OCI-LY7 (cell line): ENCODE measurements at regions not wholly inside any gene's neighbourhood (a gene's known extent, or its start where the extent isn't known, plus 50 kb on each side); places are given as distances from the start of the nearest gene placed in this dataset.

ENCODE experiments used
- BruUV-seq: library from RNA; stranded (reverse); fragments of 400-500 nt; replicated peaks from 2 replicates; lab custom pipeline; 2021; lab: Mats Ljungman, UMichigan
- CTCF ChIA-PET: fragments of 300-600 bp; sonication (Branson Sonifier 250); formaldehyde crosslinking; loops from one replicate; lab custom pipeline; 2022; ENCODE audit warnings: antibody characterized with exemption; ENCODE audit not compliant: unreplicated experiment; lab: Charles Lee
- POLR2A ChIA-PET: fragments of 300-600 bp; sonication (Branson Sonifier 250); formaldehyde crosslinking; loops from one replicate; lab custom pipeline; 2022; ENCODE audit warnings: antibody characterized with exemption; lab: Charles Lee
- DNase-seq: peaks from one replicate; pipeline ENCODE4 v3.0.0-alpha.2; 2015; ENCODE audit warnings: low spot score
- H2AFZ ChIP-seq: fragments of 200-600 bp; sonication (generic), shearing (Covaris generic); 2 replicates; pipeline ENCODE4 v1.6.1; 2014; ENCODE audit warnings: mild to moderate bottlenecking, antibody characterized with exemption, low read length, moderate library complexity
- H3K27ac ChIP-seq: fragments of 200-600 bp; sonication (generic); 2 replicates; pipeline ENCODE4 v1.5.1; 2014; ENCODE audit warnings: mixed run types, low read depth, mild to moderate bottlenecking, moderate library complexity, low read length, inconsistent platforms; ENCODE audit not compliant: poor library complexity, severe bottlenecking
- H3K36me3 ChIP-seq: fragments of 200-600 bp; sonication (generic); 2 replicates; pipeline ENCODE4 v1.6.1; 2014; ENCODE audit warnings: mild to moderate bottlenecking, antibody characterized with exemption, low read length, moderate library complexity, mixed read lengths; ENCODE audit not compliant: insufficient read depth
- H3K4me1 ChIP-seq: fragments of 200-600 bp; sonication (generic); 2 replicates; pipeline ENCODE4 v1.5.1; 2014; ENCODE audit warnings: mild to moderate bottlenecking, low read length; ENCODE audit not compliant: insufficient read depth, poor library complexity, severe bottlenecking
- H3K4me2 ChIP-seq: fragments of 200-600 bp; sonication (generic); 2 replicates; pipeline ENCODE4 v1.6.1; 2014; ENCODE audit warnings: mild to moderate bottlenecking, low read length
- H3K4me3 ChIP-seq: fragments of 200-600 bp; sonication (generic); 2 replicates; pipeline ENCODE4 v1.5.1; 2014; ENCODE audit warnings: mild to moderate bottlenecking, low read depth, low read length; ENCODE audit not compliant: poor library complexity, severe bottlenecking
- H3K79me2 ChIP-seq: fragments of 200-600 bp; sonication (generic); 2 replicates; pipeline ENCODE4 v1.6.1; 2016; ENCODE audit warnings: low read depth, mild to moderate bottlenecking, low read length, moderate library complexity, mixed read lengths; ENCODE audit not compliant: insufficient read depth
- H3K9me2 ChIP-seq: fragments of 200-600 bp; sonication (generic); 2 replicates; pipeline ENCODE4 v1.6.1; 2016; ENCODE audit warnings: mild to moderate bottlenecking, low read length, mixed read lengths; ENCODE audit not compliant: insufficient read depth
- H3K9me3 ChIP-seq: fragments of 200-600 bp; sonication (generic); 2 replicates; pipeline ENCODE4 v1.6.1; 2014; ENCODE audit warnings: mild to moderate bottlenecking, mixed run types, low read length, mixed read lengths
- H4K20me1 ChIP-seq: fragments of 200-600 bp; sonication (generic); 2 replicates; pipeline ENCODE4 v1.6.1; 2014; ENCODE audit warnings: mild to moderate bottlenecking, antibody characterized with exemption, low read length, moderate library complexity, mixed read lengths; ENCODE audit not compliant: insufficient read depth
- EZH2phosphoT487 ChIP-seq: fragments of 200-600 bp; sonication (generic); IDR thresholded peaks from 2 replicates; pipeline ENCODE4 v1.6.1; 2018; ENCODE audit warnings: low read depth, borderline replicate concordance, mild to moderate bottlenecking, mixed run types, antibody characterized with exemption, low read length, moderate library complexity, mixed read lengths
- intact Hi-C: fragments of 100-400 bp; cut with micrococcal nuclease; formaldehyde crosslinking; loops from one replicate; pipeline ENCODE4 v1.10.0; 2022; ENCODE audit not compliant: unreplicated experiment
- TF ChIP-seq, protein P1 (sequence below): fragments of 200-600 bp; sonication (generic); conservative IDR thresholded peaks from 2 replicates; pipeline ENCODE4 v1.5.1; 2014; ENCODE audit warnings: mild to moderate bottlenecking, antibody characterized with exemption, low read length, moderate library complexity, mixed read lengths

DNA sequence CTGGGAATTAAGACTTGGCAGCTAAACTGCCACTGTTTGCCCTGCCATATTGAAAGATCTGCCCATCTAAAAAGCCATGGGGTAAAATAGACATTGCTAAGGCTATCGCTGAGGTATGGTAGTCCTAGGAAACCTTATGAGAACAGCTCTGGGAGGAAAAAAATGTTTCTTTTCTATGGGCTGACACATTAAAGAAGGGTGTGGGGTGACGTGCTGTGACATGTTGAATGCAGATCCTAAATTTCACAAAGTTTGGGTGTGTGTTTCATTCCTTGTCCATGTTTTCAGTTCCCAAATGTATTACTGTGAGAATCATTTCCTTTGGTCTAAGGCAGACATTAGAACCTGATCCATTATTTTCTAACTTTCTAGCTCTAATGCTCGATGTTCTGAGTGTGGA lies 766.4 kb downstream of the BCL11A start:
- Histone ChIP-seq H3K79me2 (no peaks in the 10 kb centered on the region), H3K27ac (no peak overlapping the region), H3K4me1 (no peaks in the 10 kb centered on the region), H3K9me2 (no peaks in the 10 kb centered on the region), H3K36me3 (no peaks in the 10 kb centered on the region), H2AFZ (no peak overlapping the region), H4K20me1 (no peaks in the 10 kb centered on the region), H3K4me3 (no peak overlapping the region), H3K9me3 (no peaks in the 10 kb centered on the region), H3K4me2 (no peak overlapping the region)
- POLR2A ChIA-PET: no interaction called here
- no TSS peak for BruUV-seq
- TF ChIP-seq EZH2phosphoT487: no peak
- TF ChIP-seq, protein P1, sequence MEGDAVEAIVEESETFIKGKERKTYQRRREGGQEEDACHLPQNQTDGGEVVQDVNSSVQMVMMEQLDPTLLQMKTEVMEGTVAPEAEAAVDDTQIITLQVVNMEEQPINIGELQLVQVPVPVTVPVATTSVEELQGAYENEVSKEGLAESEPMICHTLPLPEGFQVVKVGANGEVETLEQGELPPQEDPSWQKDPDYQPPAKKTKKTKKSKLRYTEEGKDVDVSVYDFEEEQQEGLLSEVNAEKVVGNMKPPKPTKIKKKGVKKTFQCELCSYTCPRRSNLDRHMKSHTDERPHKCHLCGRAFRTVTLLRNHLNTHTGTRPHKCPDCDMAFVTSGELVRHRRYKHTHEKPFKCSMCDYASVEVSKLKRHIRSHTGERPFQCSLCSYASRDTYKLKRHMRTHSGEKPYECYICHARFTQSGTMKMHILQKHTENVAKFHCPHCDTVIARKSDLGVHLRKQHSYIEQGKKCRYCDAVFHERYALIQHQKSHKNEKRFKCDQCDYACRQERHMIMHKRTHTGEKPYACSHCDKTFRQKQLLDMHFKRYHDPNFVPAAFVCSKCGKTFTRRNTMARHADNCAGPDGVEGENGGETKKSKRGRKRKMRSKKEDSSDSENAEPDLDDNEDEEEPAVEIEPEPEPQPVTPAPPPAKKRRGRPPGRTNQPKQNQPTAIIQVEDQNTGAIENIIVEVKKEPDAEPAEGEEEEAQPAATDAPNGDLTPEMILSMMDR: no peak
- intact Hi-C loops: no loop called here
- no peak for DNase-seq
- CTCF ChIA-PET: no interaction called here

DNA sequence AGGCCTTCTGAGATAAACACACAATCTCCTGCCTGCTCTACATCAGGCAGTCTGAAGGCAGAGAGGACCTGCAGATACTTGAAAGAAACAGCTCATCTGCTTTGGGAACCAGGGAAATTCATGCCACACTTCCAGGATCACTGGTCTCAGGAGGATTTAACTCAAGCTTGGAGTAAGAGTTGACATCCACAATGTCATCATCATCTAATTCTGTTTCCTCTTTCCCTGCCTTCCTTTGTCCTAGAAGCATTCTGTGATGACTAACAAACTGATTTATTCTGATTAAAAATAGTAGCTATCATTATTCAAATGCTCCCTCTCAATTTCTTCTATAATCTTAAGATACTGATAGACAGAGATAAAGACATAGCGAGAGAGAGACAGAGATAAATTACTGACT lies 766.8 kb downstream of the BCL11A start:
- H3K4me2 ChIP-seq: no peak overlapping the region
- no peak overlapping the region for H3K4me3 ChIP-seq
- POLR2A ChIA-PET: no interaction called here
- no peaks in the 10 kb centered on the region for H3K36me3 ChIP-seq
- no peaks in the 10 kb centered on the region for H3K79me2 ChIP-seq
- H3K9me3 ChIP-seq: no peaks in the 10 kb centered on the region
- DNase-seq: no peak
- H4K20me1 ChIP-seq: no peaks in the 10 kb centered on the region
- H3K27ac ChIP-seq: no peak overlapping the region
- H3K9me2 ChIP-seq: no peaks in the 10 kb centered on the region
- no peaks in the 10 kb centered on the region for H3K4me1 ChIP-seq
- no peak overlapping the region for H2AFZ ChIP-seq
- CTCF ChIA-PET: no interaction called here
- no TSS peak for BruUV-seq
- intact Hi-C loops: no loop called here
- TF ChIP-seq EZH2phosphoT487: no peak
- TF ChIP-seq, protein P1: no peak

DNA sequence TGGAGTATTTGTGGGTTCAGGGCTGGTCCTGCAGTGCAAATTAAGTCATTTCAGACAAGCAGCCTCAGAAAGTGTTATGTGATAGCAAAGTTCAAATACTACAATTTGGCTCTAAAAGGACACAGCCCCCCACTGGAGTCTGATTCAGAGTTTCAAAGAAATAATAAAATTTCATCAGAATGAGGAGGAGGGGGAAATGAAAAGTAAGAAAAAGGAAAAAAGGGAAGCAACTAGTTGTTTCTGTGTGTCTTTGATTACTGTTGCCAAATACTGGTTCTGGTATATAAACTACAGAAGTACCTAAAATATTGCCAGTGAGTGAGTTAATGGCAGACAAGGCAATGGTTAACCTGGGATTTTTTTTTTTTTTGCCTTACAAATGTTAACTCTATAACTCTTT lies 773.9 kb downstream of the BCL11A start:
- Histone ChIP-seq H3K4me1 (no peaks in the 10 kb centered on the region), H3K4me2 (no peak overlapping the region), H3K27ac (no peak overlapping the region), H3K4me3 (no peak overlapping the region), H3K9me3 (no peaks in the 10 kb centered on the region), H3K9me2 (no peaks in the 10 kb centered on the region), H4K20me1 (no peaks in the 10 kb centered on the region), H3K36me3 (no peaks in the 10 kb centered on the region), H2AFZ (no peak overlapping the region), H3K79me2 (no peaks in the 10 kb centered on the region)
- CTCF ChIA-PET: no interaction called here
- TF ChIP-seq, protein P1: no peak
- POLR2A ChIA-PET: interaction anchor here (0.9 kb wide), 1 partner anchor 319 kb away, joined by 3 read pairs; no protein-coding TSS in a partner anchor
- DNase-seq: no peak
- BruUV-seq: no TSS peak
- intact Hi-C loops: no loop called here
